H1 (cell line): ENCODE measurements at regions not wholly inside any gene's neighbourhood (a gene's known extent, or its start where the extent isn't known, plus 50 kb on each side); places are given as distances from the start of the nearest gene placed in this dataset.

ENCODE experiments used
- CTCF ChIA-PET: fragments of 300-600 bp; sonication (Branson Sonifier 250); formaldehyde crosslinking; loops from one replicate; lab custom pipeline; 2021; ENCODE audit not compliant: partially characterized antibody; lab: Charles Lee
- POLR2A ChIA-PET: fragments of 300-600 bp; sonication (Branson Sonifier 250); formaldehyde crosslinking; loops from one replicate; lab custom pipeline; 2021; ENCODE audit warnings: inconsistent platforms; ENCODE audit not compliant: partially characterized antibody; lab: Charles Lee
- DNase-seq, 2 experiments: peaks; one replicate each; pipeline versions ENCODE4 v3.0.0 to v3.0.0-alpha.2; 2010 to 2022; ENCODE audit warnings: low spot score in 2 of 2, low read depth in 1 of 2, mixed read lengths in 1 of 2
- FAIRE-seq: peaks from 2 replicates; lab custom pipeline; 2011; peaks lifted over from hg19 to GRCh38; lab: Jason Lieb, UNC
- H2AFZ ChIP-seq: 2 replicates; pipeline ENCODE4 v1.8.1; 2012; ENCODE audit warnings: low read length, inconsistent platforms
- H2AK5ac ChIP-seq: 2 replicates; pipeline ENCODE4 v1.6.1; 2013; ENCODE audit warnings: low read depth, low read length
- H2BK120ac ChIP-seq: replicated peaks from 2 replicates; pipeline ENCODE3; 2013; ENCODE audit warnings: low read depth, low read length, inconsistent platforms
- H2BK12ac ChIP-seq: 2 replicates; pipeline ENCODE4 v1.6.1; 2013; ENCODE audit warnings: low read depth, low read length
- H2BK15ac ChIP-seq: 2 replicates; pipeline ENCODE4 v1.6.1; 2013; ENCODE audit warnings: low read length
- H2BK20ac ChIP-seq: 2 replicates; pipeline ENCODE4 v1.6.1; 2013; ENCODE audit warnings: low read length
- H2BK5ac ChIP-seq: 2 replicates; pipeline ENCODE4 v1.6.1; 2013; ENCODE audit warnings: low read depth, low read length
- H3K14ac ChIP-seq: 2 replicates; pipeline ENCODE4 v1.6.1; 2013; ENCODE audit warnings: inconsistent platforms; ENCODE audit not compliant: insufficient read length
- H3K18ac ChIP-seq: 2 replicates; pipeline ENCODE4 v1.6.1; 2013; ENCODE audit warnings: low read length; ENCODE audit errors: extremely low read depth
- H3K23ac ChIP-seq: 2 replicates; pipeline ENCODE4 v1.6.1; 2013; ENCODE audit warnings: inconsistent platforms; ENCODE audit not compliant: insufficient read length
- H3K23me2 ChIP-seq: 2 replicates; pipeline ENCODE4 v1.6.1; 2013; ENCODE audit warnings: low read depth, low read length
- H3K27ac ChIP-seq: 2 replicates; pipeline ENCODE4 v1.6.1; 2011; ENCODE audit warnings: low read depth, low read length, inconsistent platforms
- H3K27me3 ChIP-seq, 4 experiments: replicated peaks in 1 of 4; 1 replicate in 1 of 4; 2 replicates in 3 of 4; pipeline versions ENCODE4 v1.6.1 to v1.8.1; 2011 to 2013; ENCODE audit warnings: low read length in 3 of 4, mild to moderate bottlenecking in 3 of 4, inconsistent platforms in 2 of 4, mixed read lengths in 2 of 4, moderate library complexity in 1 of 4; ENCODE audit not compliant: control insufficient read depth in 3 of 4, insufficient read depth in 3 of 4; ENCODE audit errors: extremely low read depth in 1 of 4
- H3K36me3 ChIP-seq, 4 experiments: 2 replicates each; pipeline versions ENCODE4 v1.6.1 to v1.8.1; 2011 to 2013; ENCODE audit warnings: mild to moderate bottlenecking in 4 of 4, low read length in 3 of 4, moderate library complexity in 2 of 4, control low read depth in 1 of 4, inconsistent platforms in 1 of 4; ENCODE audit not compliant: insufficient read depth in 4 of 4, control insufficient read depth in 2 of 4
- H3K4ac ChIP-seq: replicated peaks from 2 replicates; pipeline ENCODE3; 2013; ENCODE audit warnings: low read length, low read depth, mixed read lengths, inconsistent platforms; ENCODE audit not compliant: insufficient read length
- H3K4me1 ChIP-seq, 4 experiments: replicated peaks in 1 of 4; 1 replicate in 1 of 4; 2 replicates in 3 of 4; pipeline versions ENCODE4 v1.6.1 to v1.8.1; 2011 to 2013; ENCODE audit warnings: low read length in 3 of 4, inconsistent platforms in 2 of 4, mixed read lengths in 1 of 4; ENCODE audit not compliant: insufficient read depth in 4 of 4, control insufficient read depth in 3 of 4
- H3K4me2 ChIP-seq, 2 experiments: 2 replicates each; pipeline versions ENCODE4 v1.6.1 to v1.8.1; 2011 to 2013; ENCODE audit warnings: low read depth in 2 of 2, low read length in 2 of 2, control low read depth in 1 of 2, inconsistent platforms in 1 of 2, mild to moderate bottlenecking in 1 of 2; ENCODE audit not compliant: insufficient read depth in 1 of 2
- H3K4me3 ChIP-seq, 4 experiments: fragments of 200-600, 300-600 bp in 1 of 4; sonication (generic), shearing (Covaris generic), sonication (Bioruptor Twin) in 1 of 4; 2 replicates each; pipeline versions ENCODE4 v1.5.1 to v1.8.1; 2011 to 2016; ENCODE audit warnings: low read length in 4 of 4, low read depth in 3 of 4, control low read depth in 2 of 4, inconsistent platforms in 2 of 4, mild to moderate bottlenecking in 2 of 4, mixed read lengths in 1 of 4, moderate library complexity in 1 of 4; ENCODE audit not compliant: insufficient read depth in 2 of 4; ENCODE audit errors: extremely low read depth in 1 of 4
- H3K56ac ChIP-seq: replicated peaks from 2 replicates; pipeline ENCODE3; 2013; ENCODE audit warnings: low read depth, mild to moderate bottlenecking, mixed read lengths, low read length, inconsistent platforms; ENCODE audit not compliant: insufficient read length
- H3K79me1 ChIP-seq: 2 replicates; pipeline ENCODE4 v1.6.1; 2013; ENCODE audit warnings: low read depth, low read length, control low read depth
- H3K79me2 ChIP-seq, 2 experiments: 2 replicates each; pipeline versions ENCODE4 v1.6.1 to v1.8.1; 2012 to 2013; ENCODE audit warnings: low read length in 2 of 2, mild to moderate bottlenecking in 2 of 2, inconsistent platforms in 1 of 2; ENCODE audit not compliant: insufficient read depth in 2 of 2, control insufficient read depth in 1 of 2
- H3K9ac ChIP-seq, 4 experiments: replicated peaks in 1 of 4; 1 replicate in 1 of 4; 2 replicates in 3 of 4; pipeline versions ENCODE4 v1.6.1 to v1.8.1; 2011 to 2013; ENCODE audit warnings: low read depth in 3 of 4, low read length in 3 of 4, control low read depth in 2 of 4, mild to moderate bottlenecking in 2 of 4, moderate library complexity in 2 of 4, inconsistent platforms in 1 of 4; ENCODE audit errors: extremely low read depth in 1 of 4
- H3K9me3 ChIP-seq, 2 experiments: 2 replicates each; pipeline versions ENCODE4 v1.6.1 to v1.8.1; 2012 to 2013; ENCODE audit warnings: mild to moderate bottlenecking in 2 of 2, moderate library complexity in 2 of 2, control low read depth in 1 of 2, inconsistent platforms in 1 of 2, low read depth in 1 of 2, low read length in 1 of 2, mixed read lengths in 1 of 2; ENCODE audit not compliant: insufficient read depth in 2 of 2
- H4K20me1 ChIP-seq, 2 experiments: replicated peaks in 1 of 2; 2 replicates each; pipeline versions ENCODE3 to v1.8.1; 2011 to 2013; ENCODE audit warnings: inconsistent platforms in 2 of 2, low read length in 2 of 2, mild to moderate bottlenecking in 1 of 2; ENCODE audit not compliant: insufficient read depth in 2 of 2, control insufficient read depth in 1 of 2
- H4K5ac ChIP-seq: 2 replicates; pipeline ENCODE4 v1.6.1; 2013; ENCODE audit warnings: low read length, low read depth, mixed read lengths, inconsistent platforms; ENCODE audit not compliant: insufficient read length
- H4K8ac ChIP-seq: 2 replicates; pipeline ENCODE4 v1.8.0; 2013; ENCODE audit warnings: mild to moderate bottlenecking, moderate library complexity, low read length, inconsistent platforms; ENCODE audit not compliant: insufficient read depth; ENCODE audit errors: extremely low read depth
- H4K91ac ChIP-seq: replicated peaks from 2 replicates; pipeline ENCODE3; 2013; ENCODE audit warnings: low read length, mixed read lengths, inconsistent platforms; ENCODE audit not compliant: insufficient read length
- BCL11A ChIP-seq, 2 experiments: IDR thresholded peaks; one replicate each; pipeline ENCODE4 v1.6.1; 2011; ENCODE audit warnings: low read depth in 2 of 2, low read length in 2 of 2, mild to moderate bottlenecking in 2 of 2
- BRCA1 ChIP-seq: IDR thresholded peaks from 2 replicates; pipeline ENCODE4 v1.6.1; 2012; ENCODE audit warnings: low read depth, low read length, improper control_type of control experiment
- CHD1 ChIP-seq: IDR thresholded peaks from 2 replicates; pipeline ENCODE4 v1.6.1; 2012; ENCODE audit warnings: low read depth, low read length, improper control_type of control experiment
- EZH2 ChIP-seq: fragments of 200-600 bp; sonication (generic); IDR thresholded peaks from 2 replicates; pipeline ENCODE4 v1.7.1; 2012; ENCODE audit warnings: low read depth, mild to moderate bottlenecking, moderate library complexity, low read length, inconsistent platforms; ENCODE audit not compliant: severe bottlenecking
- HDAC6 ChIP-seq: IDR thresholded peaks from one replicate; pipeline ENCODE4 v1.7.1; 2012; ENCODE audit warnings: low read depth, mild to moderate bottlenecking, inconsistent platforms, low read length, moderate library complexity
- MAFK ChIP-seq: IDR thresholded peaks from 2 replicates; pipeline ENCODE4 v1.6.1; 2012; ENCODE audit warnings: low read depth, mild to moderate bottlenecking, improper control_type of control experiment, low read length
- RFX5 ChIP-seq: IDR thresholded peaks from 2 replicates; pipeline ENCODE4 v1.6.1; 2011; ENCODE audit warnings: low read depth, low read length, improper control_type of control experiment, borderline replicate concordance
- RNF2 ChIP-seq: fragments of 200-900, 300-1000 bp; sonication (generic); IDR thresholded peaks from 2 replicates; pipeline ENCODE4 v1.7.1; 2016; ENCODE audit warnings: borderline replicate concordance, low read depth, mild to moderate bottlenecking, antibody characterized with exemption, low read length; ENCODE audit not compliant: poor library complexity, severe bottlenecking; ENCODE audit errors: missing control alignments
- SIX5 ChIP-seq: IDR thresholded peaks from 2 replicates; pipeline ENCODE4 v1.6.1; 2011; ENCODE audit warnings: mild to moderate bottlenecking, low read depth, low read length
- TAF7 ChIP-seq: optimal IDR thresholded peaks from 2 replicates; pipeline ENCODE3; 2011; ENCODE audit warnings: low read depth, mild to moderate bottlenecking, inconsistent platforms, low read length, moderate library complexity, borderline replicate concordance
- TCF12 ChIP-seq: IDR thresholded peaks from 2 replicates; pipeline ENCODE4 v1.6.1; 2011; ENCODE audit warnings: low read depth, mild to moderate bottlenecking, low read length
- WGBS, 2 experiments: shearing (Covaris generic) in 1 of 2; methylation state at CpG; one replicate each; pipeline versions ENCODE4 v1.1.6 to v1.1.7; 2013 to 2015; ENCODE audit warnings: low lambda C conversion rate in 2 of 2, mixed read lengths in 2 of 2, inconsistent platforms in 1 of 2, low coverage in 1 of 2, missing lambda C conversion rate in 1 of 2; ENCODE audit not compliant: insufficient replicate concordance in 2 of 2, insufficient coverage in 1 of 2, insufficient read length in 1 of 2; ENCODE audit errors: extremely low coverage in 1 of 2, missing lambda C conversion rate in 1 of 2; 5-methylcytosine and 5-hydroxymethylcytosine counted together
- TF ChIP-seq, protein P1 (sequence below): IDR thresholded peaks from 2 replicates; pipeline ENCODE4 v1.6.1; 2012; ENCODE audit warnings: low read length, inconsistent platforms

- Histone ChIP-seq H4K91ac (no peak overlapping the region), H2AK5ac (no peak overlapping the region), H2AFZ (no peak overlapping the region), H4K5ac (no peak overlapping the region), H3K4me1 (no peaks in the 10 kb centered on the region), H3K56ac (no peak overlapping the region), H3K18ac (no peak overlapping the region), H2BK5ac (no peak overlapping the region), H3K27ac (no peak overlapping the region), H2BK120ac (no peak overlapping the region), H3K27me3 (no peaks in the 10 kb centered on the region), H3K4me3 (no peak overlapping the region), H2BK12ac (no peak overlapping the region), H2BK20ac (no peak overlapping the region), H3K4me2 (no peak overlapping the region), H2BK15ac (no peak overlapping the region), H3K79me1 (no peaks in the 10 kb centered on the region), H3K23me2 (no peaks in the 10 kb centered on the region), H3K4ac (no peak overlapping the region), H3K14ac (no peak overlapping the region), H3K36me3 (no peaks in the 10 kb centered on the region), H3K9me3 (no peaks in the 10 kb centered on the region), H4K20me1 (no peaks in the 10 kb centered on the region), H4K8ac (no peak overlapping the region), H3K9ac (no peak overlapping the region), H3K79me2 (no peaks in the 10 kb centered on the region), H3K23ac (no peak overlapping the region)
- ChIA-PET CTCF (interaction anchor here (0.5 kb wide), 1 partner anchor 151 kb away, joined by 3 read pairs; no protein-coding TSS in a partner anchor), POLR2A (no interaction called here)
- DNase-seq (no peak), FAIRE-seq (no peak)
- 100% methylated on average over 1 of the region's 1 CpG; no CpG with 5 or more reads in 1 of the 2 experiments for WGBS, 2 experiments
- TF ChIP-seq TAF7 (no peak), HDAC6 (no peak), CHD1 (no peak), RFX5 (no peak), BRCA1 (no peak), MAFK (no peak), SIX5 (no peak), RNF2 (no peak), BCL11A (IDR thresholded peaks at IDR 0.05; ENCODE audit: low read depth in 2 of 2, low read length in 2 of 2) (no peak), EZH2 (no peak), TCF12 (no peak)
- TF ChIP-seq, protein P1, sequence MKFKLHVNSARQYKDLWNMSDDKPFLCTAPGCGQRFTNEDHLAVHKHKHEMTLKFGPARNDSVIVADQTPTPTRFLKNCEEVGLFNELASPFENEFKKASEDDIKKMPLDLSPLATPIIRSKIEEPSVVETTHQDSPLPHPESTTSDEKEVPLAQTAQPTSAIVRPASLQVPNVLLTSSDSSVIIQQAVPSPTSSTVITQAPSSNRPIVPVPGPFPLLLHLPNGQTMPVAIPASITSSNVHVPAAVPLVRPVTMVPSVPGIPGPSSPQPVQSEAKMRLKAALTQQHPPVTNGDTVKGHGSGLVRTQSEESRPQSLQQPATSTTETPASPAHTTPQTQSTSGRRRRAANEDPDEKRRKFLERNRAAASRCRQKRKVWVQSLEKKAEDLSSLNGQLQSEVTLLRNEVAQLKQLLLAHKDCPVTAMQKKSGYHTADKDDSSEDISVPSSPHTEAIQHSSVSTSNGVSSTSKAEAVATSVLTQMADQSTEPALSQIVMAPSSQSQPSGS, result no peak
Measured at GRCh38 chr9:109941771-109942170, 161.8 kb downstream of the PALM2AKAP2 start.
